Naive B cell (primary cell): ENCODE measurements at regions not wholly inside any gene's neighbourhood (a gene's known extent, or its start where the extent isn't known, plus 50 kb on each side); places are given as distances from the start of the nearest gene placed in this dataset.

Experiments used
- ATAC-seq, 2 donors: fragments of 150-1000 bp; cut with Tn5 transposase; 2 replicates each; pipeline ENCODE4 v1.10.0; 2021; ENCODE audit warnings: low read depth in 2 of 2, mild to moderate bottlenecking in 2 of 2, moderate library complexity in 2 of 2
- DNase-seq: peaks from one replicate; pipeline ENCODE4 v3.0.0; 2022
- H3K27ac Mint-ChIP-seq, 6 donors: one replicate each; pipeline ENCODE4 v1.8.0; 2020 to 2022; ENCODE audit warnings: mild to moderate bottlenecking in 6 of 6, mixed read lengths in 6 of 6, moderate library complexity in 5 of 6, inconsistent platforms in 2 of 6
- H3K27me3 Mint-ChIP-seq, 3 donors: one replicate each; pipeline ENCODE4 v1.8.0; 2021 to 2022; ENCODE audit warnings: mixed read lengths in 3 of 3, mild to moderate bottlenecking in 1 of 3
- H3K36me3 Mint-ChIP-seq, 2 donors: one replicate each; pipeline ENCODE4 v1.8.0; 2020 to 2022; ENCODE audit warnings: mixed read lengths in 2 of 2, inconsistent platforms in 1 of 2, mild to moderate bottlenecking in 1 of 2
- H3K4me1 Mint-ChIP-seq, 3 donors: one replicate each; pipeline ENCODE4 v1.8.0; 2020 to 2022; ENCODE audit warnings: mixed read lengths in 3 of 3, inconsistent platforms in 1 of 3, mild to moderate bottlenecking in 1 of 3, moderate library complexity in 1 of 3
- H3K4me3 Mint-ChIP-seq, 8 donors: one replicate each; pipeline ENCODE4 v1.8.0; 2020 to 2022; ENCODE audit warnings: mild to moderate bottlenecking in 8 of 8, mixed read lengths in 8 of 8, moderate library complexity in 8 of 8, inconsistent platforms in 2 of 8
- H3K9me3 Mint-ChIP-seq, 7 donors: one replicate each; pipeline ENCODE4 v1.8.0; 2020 to 2022; ENCODE audit warnings: mixed read lengths in 7 of 7, mild to moderate bottlenecking in 5 of 7, inconsistent platforms in 2 of 7, moderate library complexity in 1 of 7

GRCh38 chr5:117681431-117682254 is 1107.0 kb upstream of the SEMA6A start:
- ATAC-seq (no peak), DNase-seq (no peak)
- Mint-ChIP-seq H3K9me3 (peaks cover 0 to 13% (median 3%) of the 10 kb centered on the region in 7 donors), H3K27ac (no peak overlapping the region), H3K36me3 (no peaks in the 10 kb centered on the region), H3K27me3 (no peaks in the 10 kb centered on the region), H3K4me1 (peaks cover 0 to 2% (median 0%) of the 10 kb centered on the region in 3 donors), H3K4me3 (no peak overlapping the region)

GRCh38 chr5:117680426-117680825 is 1105.8 kb upstream of the SEMA6A start:
- Mint-ChIP-seq H3K4me1 (peaks cover 0 to 2% (median 0%) of the 10 kb centered on the region in 3 donors), H3K27ac (peak overlapping the region in 1 of 6 donors; percentile 17), H3K9me3 (peaks cover 0 to 13% (median 2%) of the 10 kb centered on the region in 7 donors), H3K4me3 (no peak overlapping the region), H3K36me3 (no peaks in the 10 kb centered on the region), H3K27me3 (no peaks in the 10 kb centered on the region)
- no peak for DNase-seq
- no peak for ATAC-seq

GRCh38 chr5:117679046-117679445 is 1104.4 kb upstream of the SEMA6A start:
- no peak overlapping the region for H3K4me3 Mint-ChIP-seq
- no peak overlapping the region for H3K27ac Mint-ChIP-seq
- H3K27me3 Mint-ChIP-seq: no peaks in the 10 kb centered on the region
- H3K4me1 Mint-ChIP-seq: peaks cover 0 to 2% (median 0%) of the 10 kb centered on the region in 3 donors
- no peak for DNase-seq
- no peak for ATAC-seq
- no peaks in the 10 kb centered on the region for H3K36me3 Mint-ChIP-seq
- peaks cover 0 to 13% (median 2%) of the 10 kb centered on the region in 7 donors for H3K9me3 Mint-ChIP-seq

- ATAC-seq: no peak
- no peaks in the 10 kb centered on the region for H3K36me3 Mint-ChIP-seq
- no peak overlapping the region for H3K27ac Mint-ChIP-seq
- no peak overlapping the region for H3K4me3 Mint-ChIP-seq
- no peak for DNase-seq
- H3K9me3 Mint-ChIP-seq: peaks cover 0 to 8% (median 0%) of the 10 kb centered on the region in 7 donors
- no peaks in the 10 kb centered on the region for H3K4me1 Mint-ChIP-seq
- no peaks in the 10 kb centered on the region for H3K27me3 Mint-ChIP-seq
Observed at GRCh38 chr5:117675646-117676045, 1101.0 kb upstream of the SEMA6A start.

- no peak for ATAC-seq
- Mint-ChIP-seq H3K4me3 (no peak overlapping the region), H3K4me1 (no peaks in the 10 kb centered on the region), H3K36me3 (no peaks in the 10 kb centered on the region), H3K27me3 (no peaks in the 10 kb centered on the region), H3K27ac (no peak overlapping the region), H3K9me3 (peaks cover 0 to 8% (median 0%) of the 10 kb centered on the region in 7 donors)
- DNase-seq: no peak
Observed at GRCh38 chr5:117671551-117671950, 1096.9 kb upstream of the SEMA6A start.

- ATAC-seq (no peak), DNase-seq (no peak)
- peaks cover 0 to 9% (median 5%) of the 10 kb centered on the region in 7 donors for H3K9me3 Mint-ChIP-seq
- no peaks in the 10 kb centered on the region for H3K36me3 Mint-ChIP-seq
- H3K4me1 Mint-ChIP-seq: no peaks in the 10 kb centered on the region
- H3K27ac Mint-ChIP-seq: no peak overlapping the region
- no peak overlapping the region for H3K4me3 Mint-ChIP-seq
- H3K27me3 Mint-ChIP-seq: no peaks in the 10 kb centered on the region
Observed at GRCh38 chr5:117667105-117667504, 1092.5 kb upstream of the SEMA6A start.

GRCh38 chr5:117665121-117665520 is 1090.5 kb upstream of the SEMA6A start:
- no peaks in the 10 kb centered on the region for H3K4me1 Mint-ChIP-seq
- no peak overlapping the region for H3K4me3 Mint-ChIP-seq
- H3K9me3 Mint-ChIP-seq: peaks cover 0 to 9% (median 0%) of the 10 kb centered on the region in 7 donors
- no peaks in the 10 kb centered on the region for H3K36me3 Mint-ChIP-seq
- ATAC-seq (no peak), DNase-seq (no peak)
- H3K27ac Mint-ChIP-seq: no peak overlapping the region
- no peaks in the 10 kb centered on the region for H3K27me3 Mint-ChIP-seq

- no peak for ATAC-seq
- H3K36me3 Mint-ChIP-seq: no peaks in the 10 kb centered on the region
- no peak for DNase-seq
- H3K27me3 Mint-ChIP-seq: no peaks in the 10 kb centered on the region
- no peak overlapping the region for H3K4me3 Mint-ChIP-seq
- H3K4me1 Mint-ChIP-seq: no peaks in the 10 kb centered on the region
- H3K27ac Mint-ChIP-seq: no peak overlapping the region
- H3K9me3 Mint-ChIP-seq: peaks cover 0 to 11% (median 5%) of the 10 kb centered on the region in 7 donors
Observed at GRCh38 chr5:117662361-117662760, 1087.7 kb upstream of the SEMA6A start.

GRCh38 chr5:117657541-117657940 is 1082.9 kb upstream of the SEMA6A start:
- no peak for DNase-seq
- Mint-ChIP-seq H3K27me3 (no peaks in the 10 kb centered on the region), H3K36me3 (no peaks in the 10 kb centered on the region), H3K4me3 (no peak overlapping the region), H3K4me1 (no peaks in the 10 kb centered on the region), H3K27ac (no peak overlapping the region), H3K9me3 (peaks cover 0 to 5% (median 2%) of the 10 kb centered on the region in 7 donors)
- ATAC-seq: no peak

- H3K27me3 Mint-ChIP-seq: no peaks in the 10 kb centered on the region
- H3K4me1 Mint-ChIP-seq: no peaks in the 10 kb centered on the region
- no peaks in the 10 kb centered on the region for H3K36me3 Mint-ChIP-seq
- H3K27ac Mint-ChIP-seq: no peak overlapping the region
- no peak overlapping the region for H3K4me3 Mint-ChIP-seq
- ATAC-seq: no peak
- DNase-seq: no peak
- H3K9me3 Mint-ChIP-seq: peaks cover 0 to 4% (median 0%) of the 10 kb centered on the region in 7 donors
Observed at GRCh38 chr5:117652958-117653280, 1078.3 kb upstream of the SEMA6A start.

GRCh38 chr5:117652036-117652957 is 1077.7 kb upstream of the SEMA6A start:
- Mint-ChIP-seq H3K4me1 (no peaks in the 10 kb centered on the region), H3K27ac (no peak overlapping the region), H3K4me3 (no peak overlapping the region), H3K27me3 (no peaks in the 10 kb centered on the region), H3K36me3 (no peaks in the 10 kb centered on the region), H3K9me3 (peaks cover 0 to 4% (median 0%) of the 10 kb centered on the region in 7 donors)
- DNase-seq: no peak
- no peak for ATAC-seq

- Mint-ChIP-seq H3K4me1 (no peaks in the 10 kb centered on the region), H3K9me3 (peaks cover 0 to 4% (median 2%) of the 10 kb centered on the region in 7 donors), H3K27me3 (no peaks in the 10 kb centered on the region), H3K36me3 (no peaks in the 10 kb centered on the region), H3K27ac (no peak overlapping the region), H3K4me3 (no peak overlapping the region)
- ATAC-seq (no peak), DNase-seq (no peak)
Observed at GRCh38 chr5:117649821-117650220, 1075.2 kb upstream of the SEMA6A start.

- H3K27me3 Mint-ChIP-seq: no peaks in the 10 kb centered on the region
Observed at GRCh38 chr5:117645400-117645799, 1070.8 kb upstream of the SEMA6A start.

GRCh38 chr5:117638581-117638980 is 1064.0 kb upstream of the SEMA6A start:
- H3K4me3 Mint-ChIP-seq: no peak overlapping the region
- H3K27me3 Mint-ChIP-seq: no peaks in the 10 kb centered on the region
- H3K36me3 Mint-ChIP-seq: no peaks in the 10 kb centered on the region
- H3K27ac Mint-ChIP-seq: no peak overlapping the region
- peaks cover 0 to 12% (median 1%) of the 10 kb centered on the region in 7 donors for H3K9me3 Mint-ChIP-seq
- ATAC-seq (no peak), DNase-seq (no peak)
- no peaks in the 10 kb centered on the region for H3K4me1 Mint-ChIP-seq

More at GRCh38 chr5:117645400-117645799, 1070.8 kb upstream of the SEMA6A start:
- no peak for DNase-seq
- H3K36me3 Mint-ChIP-seq: no peaks in the 10 kb centered on the region
- no peak overlapping the region for H3K27ac Mint-ChIP-seq
- H3K4me3 Mint-ChIP-seq: peak overlapping the region in 1 of 8 donors; percentile 5
- no peak for ATAC-seq
- peaks cover 0 to 4% (median 2%) of the 10 kb centered on the region in 7 donors for H3K9me3 Mint-ChIP-seq
- no peaks in the 10 kb centered on the region for H3K4me1 Mint-ChIP-seq
